ENCODE measurements at regions not wholly inside any gene's neighbourhood (a gene's known extent, or its start where the extent isn't known, plus 50 kb on each side); places are given as distances from the start of the nearest gene placed in this dataset.

DNA sequence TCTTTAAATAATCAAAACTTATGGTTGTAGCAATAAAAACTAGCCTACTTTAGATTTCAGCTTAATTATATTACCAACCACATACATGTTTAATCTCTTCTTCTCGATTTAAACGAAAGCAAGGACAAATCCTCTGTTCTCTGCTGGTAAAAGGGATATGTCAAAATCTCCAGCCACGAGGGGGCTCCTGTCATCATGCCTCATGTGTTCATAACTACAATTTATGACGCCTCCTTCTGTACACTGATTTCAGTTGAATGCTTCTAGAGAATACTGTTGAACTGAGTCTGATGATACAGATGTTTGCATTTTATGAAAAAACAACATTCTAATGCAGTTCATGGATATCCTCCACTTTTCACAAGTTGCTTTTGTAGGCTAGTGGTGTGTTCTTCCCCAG lies 220.0 kb upstream of the DPP6 start:
- TF ChIP-seq, protein P1, sequence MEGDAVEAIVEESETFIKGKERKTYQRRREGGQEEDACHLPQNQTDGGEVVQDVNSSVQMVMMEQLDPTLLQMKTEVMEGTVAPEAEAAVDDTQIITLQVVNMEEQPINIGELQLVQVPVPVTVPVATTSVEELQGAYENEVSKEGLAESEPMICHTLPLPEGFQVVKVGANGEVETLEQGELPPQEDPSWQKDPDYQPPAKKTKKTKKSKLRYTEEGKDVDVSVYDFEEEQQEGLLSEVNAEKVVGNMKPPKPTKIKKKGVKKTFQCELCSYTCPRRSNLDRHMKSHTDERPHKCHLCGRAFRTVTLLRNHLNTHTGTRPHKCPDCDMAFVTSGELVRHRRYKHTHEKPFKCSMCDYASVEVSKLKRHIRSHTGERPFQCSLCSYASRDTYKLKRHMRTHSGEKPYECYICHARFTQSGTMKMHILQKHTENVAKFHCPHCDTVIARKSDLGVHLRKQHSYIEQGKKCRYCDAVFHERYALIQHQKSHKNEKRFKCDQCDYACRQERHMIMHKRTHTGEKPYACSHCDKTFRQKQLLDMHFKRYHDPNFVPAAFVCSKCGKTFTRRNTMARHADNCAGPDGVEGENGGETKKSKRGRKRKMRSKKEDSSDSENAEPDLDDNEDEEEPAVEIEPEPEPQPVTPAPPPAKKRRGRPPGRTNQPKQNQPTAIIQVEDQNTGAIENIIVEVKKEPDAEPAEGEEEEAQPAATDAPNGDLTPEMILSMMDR (IDR thresholded peaks at IDR 0.05; ENCODE audit: low read depth, low read length, missing control alignments), result no peak
- H3K4me3 ChIP-seq (ENCODE audit: low read depth, low read length), result no peak overlapping the region
- H3K27me3 ChIP-seq (replicated peaks), result no peaks in the 10 kb centered on the region
- in situ Hi-C loops (cut with HindIII; ENCODE audit: low pct_ligation_motif_present, low sequenced_read_pairs), result no loop called here
- H3K27ac ChIP-seq, result no peak overlapping the region
- no peak for DNase-seq
- H3K36me3 ChIP-seq (replicated peaks), result no peaks in the 10 kb centered on the region

DNA sequence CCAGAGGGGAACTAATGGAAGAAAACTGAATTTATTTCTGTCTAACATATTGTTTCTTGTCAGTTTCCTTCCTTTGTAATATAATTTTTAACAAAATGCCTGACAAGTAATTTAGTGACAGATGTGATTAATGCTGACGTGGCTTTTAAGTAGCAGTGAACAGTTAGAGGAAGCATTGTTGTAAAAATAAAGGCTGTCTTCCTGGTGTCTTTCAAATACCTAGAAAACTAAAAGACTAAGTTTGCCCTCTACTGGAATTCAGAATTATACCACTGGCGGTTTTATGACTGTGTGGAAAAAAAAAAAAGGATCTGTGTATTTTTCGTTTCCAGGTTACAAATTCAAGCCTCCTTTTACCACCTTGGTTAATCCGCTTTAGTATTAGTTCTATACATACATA lies 217.1 kb upstream of the DPP6 start:
- Histone ChIP-seq H3K27me3 (replicated peaks) (no peaks in the 10 kb centered on the region), H3K4me3 (ENCODE audit: low read depth, low read length) (no peak overlapping the region), H3K27ac (no peak overlapping the region), H3K36me3 (replicated peaks) (no peaks in the 10 kb centered on the region)
- no peak for DNase-seq
- TF ChIP-seq, protein P1 (IDR thresholded peaks at IDR 0.05; ENCODE audit: low read depth, low read length, missing control alignments), result no peak
- in situ Hi-C loops (cut with HindIII; ENCODE audit: low pct_ligation_motif_present, low sequenced_read_pairs), result no loop called here

DNA sequence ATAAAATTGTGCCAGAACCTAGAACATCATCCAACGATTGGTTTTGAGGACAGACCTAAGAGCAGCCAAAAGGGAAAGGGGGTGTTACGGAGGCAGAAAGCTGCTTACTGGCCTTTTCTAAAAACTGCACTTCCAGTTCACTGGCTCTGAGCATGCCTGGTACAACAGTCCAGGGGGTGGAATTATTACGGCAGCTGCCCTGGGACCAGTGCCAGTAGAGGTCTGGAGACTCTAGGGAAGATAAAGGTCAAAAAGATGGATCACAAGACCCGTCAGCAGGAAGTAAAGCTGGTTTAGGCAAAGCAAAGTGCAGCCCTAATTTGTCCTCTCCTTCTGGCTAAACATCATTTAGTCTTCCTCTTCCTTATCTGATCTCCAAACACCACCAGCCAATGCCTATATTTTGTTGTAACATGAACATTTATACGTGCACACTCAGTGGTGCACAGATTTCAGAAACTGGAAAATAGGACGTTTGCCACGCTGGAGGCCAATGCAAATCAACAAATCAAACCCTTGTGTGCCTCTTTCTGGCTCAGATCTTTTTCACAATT lies 216.4 kb upstream of the DPP6 start:
- TF ChIP-seq, protein P1 (IDR thresholded peaks at IDR 0.05; ENCODE audit: low read depth, low read length, missing control alignments), result no peak
- DNase-seq, result no peak
- H3K4me3 ChIP-seq (ENCODE audit: low read depth, low read length), result no peak overlapping the region
- no peaks in the 10 kb centered on the region for H3K27me3 ChIP-seq (replicated peaks)
- H3K36me3 ChIP-seq (replicated peaks), result no peaks in the 10 kb centered on the region
- H3K27ac ChIP-seq, result no peak overlapping the region
- in situ Hi-C loops (cut with HindIII; ENCODE audit: low pct_ligation_motif_present, low sequenced_read_pairs), result no loop called here

DNA sequence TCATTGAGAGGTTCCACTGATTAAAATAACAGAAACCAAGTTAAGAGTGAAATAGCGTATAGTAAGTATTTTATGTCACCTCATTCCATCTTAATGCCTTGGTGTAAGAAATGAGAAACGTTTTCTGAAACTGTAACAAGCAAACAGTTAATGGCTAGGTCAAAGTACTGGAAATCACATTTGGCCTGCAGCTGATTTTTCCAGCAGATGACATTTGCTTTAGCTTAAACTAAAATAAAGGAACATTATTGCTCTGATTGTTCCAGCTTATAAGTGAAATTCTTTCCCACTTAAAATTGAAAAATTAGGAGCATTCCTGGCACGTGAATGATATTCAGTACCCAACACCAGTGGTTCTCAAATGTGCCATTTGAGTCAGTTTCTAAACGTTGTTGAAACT lies 213.6 kb upstream of the DPP6 start:
- no peak for DNase-seq
- Histone ChIP-seq H3K27me3 (replicated peaks) (no peaks in the 10 kb centered on the region), H3K36me3 (replicated peaks) (no peaks in the 10 kb centered on the region), H3K4me3 (ENCODE audit: low read depth, low read length) (no peak overlapping the region), H3K27ac (no peak overlapping the region)
- in situ Hi-C loops (cut with HindIII; ENCODE audit: low pct_ligation_motif_present, low sequenced_read_pairs), result no loop called here
- TF ChIP-seq, protein P1 (IDR thresholded peaks at IDR 0.05; ENCODE audit: low read depth, low read length, missing control alignments), result no peak

DNA sequence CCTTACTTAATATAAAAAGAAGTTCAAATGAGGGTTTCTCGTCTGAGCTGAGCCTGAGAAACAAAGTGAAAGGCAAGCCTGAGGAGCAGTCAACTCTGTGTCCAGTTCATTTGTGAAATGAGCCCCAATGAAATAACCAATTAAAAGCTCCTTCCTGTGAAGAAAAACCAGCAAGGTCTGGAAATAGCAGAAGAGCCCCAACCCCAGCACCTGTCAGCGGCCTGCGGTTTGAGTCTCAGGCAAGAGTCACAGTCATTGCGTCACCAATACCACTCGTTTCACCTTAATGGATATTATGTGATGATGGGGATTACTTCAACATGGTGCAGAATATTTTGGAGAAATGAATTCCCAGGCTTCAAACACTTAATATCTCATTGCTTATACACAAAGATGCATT lies 211.3 kb upstream of the DPP6 start:
- Histone ChIP-seq H3K4me3 (ENCODE audit: low read depth, low read length) (no peak overlapping the region), H3K27me3 (replicated peaks) (no peaks in the 10 kb centered on the region), H3K27ac (no peak overlapping the region), H3K36me3 (replicated peaks) (no peaks in the 10 kb centered on the region)
- DNase-seq, result no peak
- in situ Hi-C loops (cut with HindIII; ENCODE audit: low pct_ligation_motif_present, low sequenced_read_pairs), result no loop called here
- TF ChIP-seq, protein P1 (IDR thresholded peaks at IDR 0.05; ENCODE audit: low read depth, low read length, missing control alignments), result no peak

DNA sequence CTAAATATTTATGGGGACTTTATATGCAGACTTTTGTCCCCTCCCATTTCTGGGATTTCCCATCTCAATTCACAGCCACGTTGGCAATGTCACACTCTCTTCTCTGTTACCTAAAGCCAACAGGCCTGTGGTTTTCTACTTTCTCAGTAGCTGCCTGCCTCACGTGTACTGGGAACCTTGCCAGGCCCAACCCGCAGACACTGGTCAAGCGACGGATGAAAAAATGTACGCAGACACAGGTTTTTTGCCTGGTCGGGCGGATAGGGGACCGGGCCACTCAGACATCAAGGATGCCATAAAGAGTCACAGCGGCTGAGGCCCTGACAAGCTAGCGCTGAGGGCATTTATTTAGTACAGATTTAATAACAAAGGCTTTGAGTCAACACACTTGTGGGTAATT lies 204.4 kb upstream of the DPP6 start:
- in situ Hi-C loops (cut with HindIII; ENCODE audit: low pct_ligation_motif_present, low sequenced_read_pairs), result no loop called here
- Histone ChIP-seq H3K4me3 (ENCODE audit: low read depth, low read length) (no peak overlapping the region), H3K27me3 (replicated peaks) (no peaks in the 10 kb centered on the region), H3K36me3 (replicated peaks) (no peaks in the 10 kb centered on the region), H3K27ac (no peak overlapping the region)
- TF ChIP-seq, protein P1 (IDR thresholded peaks at IDR 0.05; ENCODE audit: low read depth, low read length, missing control alignments), result no peak
- DNase-seq, result no peak

Measured in brain microvascular endothelial cell (primary cell).